Lower leg skin (tissue), 4 donors: ENCODE measurements at regions not wholly inside any gene's neighbourhood (a gene's known extent, or its start where the extent isn't known, plus 50 kb on each side); places are given as distances from the start of the nearest gene placed in this dataset.

ENCODE experiments used
- DNase-seq, 2 donors: peaks; one replicate each; pipeline ENCODE4 v3.0.0-alpha.2; 2019; ENCODE audit warnings: low spot score in 2 of 2
- H3K4me3 ChIP-seq: fragments of 200-600 bp; sonication (generic); 2 replicates; pipeline ENCODE4 v1.5.1; 2017; ENCODE audit warnings: mild to moderate bottlenecking, low read depth; ENCODE audit not compliant: poor library complexity, severe bottlenecking
- POLR2A ChIP-seq, 2 donors: fragments of 450-650 bp; IDR thresholded peaks; one replicate each; pipeline ENCODE4 v1.6.1; 2016 to 2017; ENCODE audit warnings: antibody characterized with exemption in 2 of 2, mild to moderate bottlenecking in 1 of 2, moderate library complexity in 1 of 2
- WGBS, 2 donors: methylation state at CpG; one replicate each; pipeline ENCODE4 v1.1.5; 2018; 5-methylcytosine and 5-hydroxymethylcytosine counted together
- intact Hi-C: fragments of 100-400 bp; cut with DNase I; formaldehyde crosslinking; loops from one replicate; pipeline ENCODE4 v1.15.0; 2023; ENCODE audit warnings: low total_unique reads
- TF ChIP-seq, protein P1 (sequence below), 3 donors: fragments of 450-650 bp; IDR thresholded peaks; one replicate each; pipeline ENCODE4 v1.5.1; 2016; ENCODE audit warnings: antibody characterized with exemption in 3 of 3, mild to moderate bottlenecking in 3 of 3, moderate library complexity in 2 of 3

DNA sequence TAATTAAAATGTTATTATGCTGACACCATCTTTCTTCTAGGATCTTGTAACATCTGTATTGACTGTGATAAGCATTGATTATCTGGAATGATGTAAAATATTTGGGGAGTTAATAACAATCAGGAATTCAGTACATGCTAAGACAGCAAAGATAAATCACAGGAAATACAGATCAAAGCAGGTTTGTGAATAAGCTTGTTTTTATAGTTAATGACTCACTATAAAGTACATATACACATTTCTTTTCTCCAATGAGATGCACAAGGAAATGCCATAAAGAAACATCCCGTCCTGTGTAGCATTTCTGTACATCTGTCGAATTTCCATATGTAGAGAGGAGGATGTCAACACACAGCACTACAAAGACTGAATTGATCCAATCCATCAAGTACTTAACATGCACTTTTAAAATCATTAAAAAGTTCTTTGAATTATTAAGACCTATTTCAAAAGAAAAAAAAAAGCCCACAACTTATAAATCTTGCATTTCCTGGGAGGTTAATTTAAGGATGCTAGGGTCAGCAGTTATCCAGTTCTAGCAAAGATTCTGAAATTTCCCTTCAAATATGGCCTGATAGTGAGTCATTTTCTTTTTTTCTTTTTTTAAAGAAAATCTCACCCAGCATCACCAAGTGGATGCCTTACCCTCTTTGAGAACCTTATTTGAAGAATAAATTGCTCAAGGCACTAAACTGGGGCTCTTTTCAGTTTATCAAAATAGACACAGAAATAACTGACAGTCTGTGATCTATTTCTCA is 243.2 kb upstream of the NR5A2 start:
- H3K4me3 ChIP-seq, result no peak overlapping the region
- no peak for DNase-seq
- 19 to 23% methylated on average over 2 of the region's 2 CpGs for WGBS, 2 donors
- intact Hi-C loops, result no loop called here
- TF ChIP-seq, protein P1, sequence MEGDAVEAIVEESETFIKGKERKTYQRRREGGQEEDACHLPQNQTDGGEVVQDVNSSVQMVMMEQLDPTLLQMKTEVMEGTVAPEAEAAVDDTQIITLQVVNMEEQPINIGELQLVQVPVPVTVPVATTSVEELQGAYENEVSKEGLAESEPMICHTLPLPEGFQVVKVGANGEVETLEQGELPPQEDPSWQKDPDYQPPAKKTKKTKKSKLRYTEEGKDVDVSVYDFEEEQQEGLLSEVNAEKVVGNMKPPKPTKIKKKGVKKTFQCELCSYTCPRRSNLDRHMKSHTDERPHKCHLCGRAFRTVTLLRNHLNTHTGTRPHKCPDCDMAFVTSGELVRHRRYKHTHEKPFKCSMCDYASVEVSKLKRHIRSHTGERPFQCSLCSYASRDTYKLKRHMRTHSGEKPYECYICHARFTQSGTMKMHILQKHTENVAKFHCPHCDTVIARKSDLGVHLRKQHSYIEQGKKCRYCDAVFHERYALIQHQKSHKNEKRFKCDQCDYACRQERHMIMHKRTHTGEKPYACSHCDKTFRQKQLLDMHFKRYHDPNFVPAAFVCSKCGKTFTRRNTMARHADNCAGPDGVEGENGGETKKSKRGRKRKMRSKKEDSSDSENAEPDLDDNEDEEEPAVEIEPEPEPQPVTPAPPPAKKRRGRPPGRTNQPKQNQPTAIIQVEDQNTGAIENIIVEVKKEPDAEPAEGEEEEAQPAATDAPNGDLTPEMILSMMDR (IDR thresholded peaks at IDR 0.05), result no peak
- no peak for TF ChIP-seq POLR2A (IDR thresholded peaks at IDR 0.05)

DNA sequence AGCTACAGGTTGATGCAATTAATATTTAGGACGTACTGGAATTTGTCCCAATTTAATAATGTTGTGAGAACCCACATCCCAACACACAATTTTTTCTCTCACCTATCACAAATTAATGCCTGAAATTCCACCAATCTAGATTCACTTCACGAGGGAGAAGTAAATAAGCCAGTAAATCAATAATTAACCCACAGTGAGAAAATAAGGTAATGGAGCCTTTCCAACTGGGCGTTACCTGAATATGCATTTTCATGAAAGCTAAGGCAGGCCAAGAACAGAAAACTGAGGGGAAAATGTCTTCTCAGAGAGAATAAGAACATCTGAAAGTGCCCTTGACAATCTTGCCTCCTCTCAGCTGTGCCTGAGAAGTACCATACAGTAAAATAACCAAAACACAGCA is 240.8 kb upstream of the NR5A2 start:
- intact Hi-C loops, result no loop called here
- TF ChIP-seq POLR2A (IDR thresholded peaks at IDR 0.05), result no peak
- TF ChIP-seq, protein P1 (IDR thresholded peaks at IDR 0.05), result no peak
- no peak for DNase-seq

DNA sequence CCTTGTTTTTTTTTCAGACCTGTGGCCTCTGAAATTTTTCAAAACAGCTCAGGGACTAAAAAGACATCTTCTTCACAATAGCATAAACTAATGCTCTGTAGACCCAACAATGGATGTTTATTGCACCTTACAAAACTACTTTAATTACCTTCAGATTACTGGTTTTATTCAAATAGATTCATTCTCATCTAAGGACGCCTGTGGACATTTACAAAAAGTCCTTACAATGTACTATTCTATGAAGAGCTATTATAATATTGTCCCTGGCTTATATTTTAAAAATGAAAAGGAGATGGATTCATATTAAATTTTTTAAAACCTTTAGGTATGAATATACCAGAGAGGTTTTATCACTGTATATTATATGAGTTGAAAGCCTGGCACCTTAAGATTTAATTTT is 238.4 kb upstream of the NR5A2 start:
- DNase-seq, result no peak
- WGBS, 2 donors, result 73 to 81% methylated on average over 1 of the region's 1 CpG
- H3K4me3 ChIP-seq, result no peak overlapping the region
- TF ChIP-seq POLR2A (IDR thresholded peaks at IDR 0.05), result no peak
- TF ChIP-seq, protein P1 (IDR thresholded peaks at IDR 0.05), result no peak
- intact Hi-C loops, result no loop called here

More for the DNA sequence above, 240.8 kb upstream of the NR5A2 start:
- WGBS, 2 donors, result 66 to 74% methylated on average over 3 of the region's 3 CpGs
- no peak overlapping the region for H3K4me3 ChIP-seq

DNA sequence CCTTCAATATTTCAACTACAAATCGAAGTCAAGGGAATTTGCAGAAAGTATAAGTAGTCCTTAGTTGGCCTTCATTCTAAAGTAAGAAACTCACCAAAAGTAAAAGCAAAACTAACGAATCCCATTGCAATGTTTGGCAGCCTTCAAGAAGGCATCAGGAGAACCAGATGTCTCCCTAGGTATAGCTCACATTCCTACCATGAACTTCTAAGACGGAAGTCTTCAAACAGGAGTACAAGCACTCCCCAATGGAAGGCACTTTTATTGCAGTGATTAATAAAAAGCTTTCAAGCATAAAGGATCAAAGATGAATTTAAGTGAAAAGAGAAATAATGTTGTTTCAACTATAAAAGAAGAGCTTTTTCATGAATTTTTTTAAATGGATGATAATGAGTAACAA is 236.0 kb upstream of the NR5A2 start:
- intact Hi-C loops, result no loop called here
- TF ChIP-seq, protein P1 (IDR thresholded peaks at IDR 0.05), result no peak
- no peak overlapping the region for H3K4me3 ChIP-seq
- DNase-seq, result no peak
- WGBS, 2 donors, result 74 to 80% methylated on average over 3 of the region's 3 CpGs

DNA sequence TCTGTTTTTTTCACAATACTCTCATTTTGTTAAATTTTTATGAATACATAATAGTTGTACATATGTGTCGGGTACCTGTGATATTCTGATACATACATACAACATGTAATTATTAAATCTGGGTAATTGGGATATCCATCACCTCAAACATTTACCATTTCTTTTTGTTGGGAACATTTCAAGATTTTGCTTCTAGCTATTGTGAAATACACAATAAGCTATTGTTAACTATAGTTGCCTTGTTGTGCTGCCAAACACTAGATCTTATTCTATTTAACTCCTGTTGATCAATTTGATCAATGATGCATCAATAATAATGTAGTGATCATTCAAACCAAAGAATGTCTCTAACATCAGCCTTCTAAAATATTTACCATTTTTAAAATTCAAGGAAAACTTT is 234.6 kb upstream of the NR5A2 start:
- H3K4me3 ChIP-seq, result no peak overlapping the region
- TF ChIP-seq POLR2A (IDR thresholded peaks at IDR 0.05), result no peak
- TF ChIP-seq, protein P1 (IDR thresholded peaks at IDR 0.05), result no peak
- WGBS, 2 donors, result 88 to 91% methylated on average over 1 of the region's 1 CpG
- intact Hi-C loops, result no loop called here
- no peak for DNase-seq
